Right renal pelvis (tissue), 4 donors: ENCODE measurements at regions not wholly inside any gene's neighbourhood (a gene's known extent, or its start where the extent isn't known, plus 50 kb on each side); places are given as distances from the start of the nearest gene placed in this dataset.

Experiments
- DNase-seq, 4 donors: peaks; one replicate each; pipeline ENCODE4 v3.0.0-alpha.2; 2013; ENCODE audit warnings: low read depth in 4 of 4, low spot score in 3 of 4, missing footprints in 1 of 4

DNA sequence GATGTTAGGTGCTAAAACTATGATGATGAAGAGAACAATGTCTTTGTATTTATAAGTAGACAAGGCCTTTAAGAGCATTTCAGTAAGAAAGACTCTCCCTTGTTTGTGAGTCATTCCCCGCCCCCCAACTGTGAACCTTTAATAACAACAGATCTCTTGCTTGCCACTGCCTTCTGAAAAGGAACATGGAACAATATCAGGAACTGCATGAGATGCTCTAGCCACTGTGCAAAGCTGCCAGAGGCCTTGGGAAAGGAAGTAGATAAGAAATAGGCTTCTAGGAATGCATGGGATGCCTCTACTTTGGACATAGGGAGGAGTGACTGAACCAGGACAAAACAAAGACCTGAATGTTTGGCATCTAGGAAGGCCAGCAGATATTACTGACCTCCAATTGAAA lies 296.1 kb upstream of the MPDZ start:
- no peak for DNase-seq

- DNase-seq: no peak
These were observed 290.8 kb upstream of the MPDZ start for GRCh38 chr9:13570068-13570974.

- DNase-seq: no peak
These were observed 290.1 kb upstream of the MPDZ start for GRCh38 chr9:13569602-13570067.

DNA sequence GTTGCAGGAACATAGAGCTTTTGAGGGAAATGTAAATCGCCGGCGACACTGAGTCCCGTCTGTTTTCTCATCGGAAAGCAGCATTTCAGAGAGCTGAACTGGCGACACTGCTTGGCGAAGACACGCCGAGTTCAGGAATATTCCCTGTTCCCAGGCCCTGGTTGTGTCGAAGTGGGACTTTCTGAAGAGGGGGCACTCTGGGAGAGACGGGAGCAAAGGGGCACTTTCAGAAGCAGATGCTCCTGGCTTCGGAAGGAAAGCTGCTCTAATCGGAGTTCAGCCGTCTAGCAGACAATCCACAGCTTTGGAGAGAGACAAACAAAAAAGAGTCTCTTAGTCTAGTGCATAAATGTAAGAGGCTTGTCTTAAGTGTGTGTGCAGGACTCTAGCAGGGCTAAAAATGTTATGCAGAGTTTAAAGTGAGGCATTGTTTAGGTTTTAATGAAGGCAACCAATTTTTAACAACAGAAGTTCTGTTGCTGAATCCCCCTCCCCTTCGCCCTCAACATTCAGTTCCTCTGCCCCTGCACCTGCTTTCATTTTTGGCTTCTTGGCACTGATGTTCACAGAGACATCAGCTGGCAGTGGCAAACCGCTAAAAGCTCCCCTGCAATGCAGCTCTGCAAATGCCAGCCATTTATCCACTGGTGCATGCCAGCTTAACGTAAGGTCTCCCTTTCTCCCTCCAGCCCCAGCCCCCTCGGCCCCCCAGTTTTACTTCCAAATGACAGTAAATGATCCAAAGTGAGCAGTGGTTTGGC lies 289.5 kb upstream of the MPDZ start:
- no peak for DNase-seq

GRCh38 chr9:13568405-13568804 lies 288.9 kb upstream of the MPDZ start:
- no peak for DNase-seq

GRCh38 chr9:13567833-13568232 lies 288.3 kb upstream of the MPDZ start:
- no peak for DNase-seq

- no peak for DNase-seq
These were observed 278.3 kb upstream of the MPDZ start for GRCh38 chr9:13557746-13558145.

- no peak for DNase-seq
These were observed 277.2 kb upstream of the MPDZ start for GRCh38 chr9:13556656-13557055.

DNA sequence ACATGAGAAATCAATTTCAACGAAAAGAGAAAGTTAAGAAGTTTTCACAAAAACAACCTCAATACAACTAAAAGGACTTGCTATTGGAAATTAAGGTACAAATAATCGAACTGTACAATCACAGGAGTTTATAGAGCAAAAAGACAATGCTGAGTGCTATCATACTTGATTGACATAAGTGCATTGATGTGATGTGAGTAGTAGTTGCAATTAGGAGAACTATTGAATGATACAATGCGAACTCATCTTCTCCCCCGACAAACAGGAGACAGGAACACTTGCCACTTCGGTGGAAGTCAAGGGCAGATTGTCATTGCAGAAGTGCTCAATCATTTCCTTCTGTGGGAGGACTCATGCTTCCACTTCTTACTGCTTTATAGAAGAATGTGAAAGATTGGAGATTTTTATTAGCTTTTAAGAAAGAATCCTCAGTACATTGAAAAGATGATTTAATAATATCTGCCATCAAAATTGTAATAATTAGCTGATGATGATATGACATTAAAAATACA lies 276.6 kb upstream of the MPDZ start:
- no peak for DNase-seq

GRCh38 chr9:13555516-13555915 lies 276.0 kb upstream of the MPDZ start:
- DNase-seq: no peak

DNA sequence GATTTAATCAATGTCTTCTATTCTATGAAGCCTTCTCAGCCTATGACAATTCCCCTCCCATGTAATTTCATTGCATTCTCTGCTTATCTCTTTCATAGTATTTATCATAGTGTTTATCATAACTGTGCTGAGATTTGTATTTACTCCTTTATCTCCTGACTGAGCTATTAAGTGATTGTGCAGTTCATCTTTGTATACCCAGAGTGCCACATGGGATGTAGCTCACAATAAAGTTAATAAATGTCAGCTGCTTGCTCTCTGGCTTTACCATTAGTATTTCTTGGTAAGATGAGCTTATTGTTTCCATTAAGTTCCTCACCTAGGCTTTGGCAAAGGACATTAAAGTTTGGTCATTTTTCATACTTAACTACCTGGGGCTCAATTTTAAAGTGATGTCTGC lies 275.1 kb upstream of the MPDZ start:
- DNase-seq: no peak

GRCh38 chr9:13552606-13553215 lies 273.2 kb upstream of the MPDZ start:
- DNase-seq: no peak

- no peak for DNase-seq
These were observed 271.0 kb upstream of the MPDZ start for GRCh38 chr9:13550519-13550918.

DNA sequence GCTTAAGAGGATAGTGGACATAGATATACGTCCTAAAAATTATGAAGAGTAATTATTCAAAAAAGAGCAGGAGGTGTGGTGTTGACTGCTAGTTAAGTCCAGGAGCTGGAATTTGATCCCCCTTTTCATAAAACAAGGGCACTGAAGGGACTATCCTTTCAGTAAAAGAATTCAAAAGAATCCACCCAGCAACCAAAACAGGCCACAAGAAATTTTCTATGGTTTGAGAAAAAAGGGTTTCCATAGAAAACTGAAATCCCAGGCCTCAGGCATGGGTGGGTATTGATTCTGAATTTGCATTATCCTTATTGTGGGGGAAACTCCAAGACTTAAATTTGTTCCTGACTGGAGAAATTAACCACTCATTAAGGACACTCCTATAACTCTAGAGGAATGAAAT lies 269.0 kb upstream of the MPDZ start:
- DNase-seq: no peak

- no peak for DNase-seq
These were observed 255.6 kb upstream of the MPDZ start for GRCh38 chr9:13535141-13535540.

DNA sequence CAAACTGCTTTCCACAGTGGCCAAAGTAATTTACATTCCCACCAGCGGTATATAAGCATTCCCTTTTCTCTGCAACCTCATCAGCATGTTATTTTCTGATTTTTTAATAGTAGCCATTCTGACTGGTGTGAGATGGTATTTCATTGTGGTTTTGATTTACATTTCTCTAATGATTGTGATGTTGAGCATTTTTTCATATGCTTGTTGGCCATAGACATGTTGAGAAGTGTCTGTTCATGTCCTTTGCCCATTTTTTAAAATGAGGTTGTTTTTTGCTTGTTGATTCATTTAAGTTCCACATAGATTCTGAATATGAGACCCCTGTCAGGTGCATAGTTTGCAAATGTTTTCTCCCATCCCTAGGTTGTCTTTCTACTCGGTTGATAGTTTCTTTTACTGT lies 254.5 kb upstream of the MPDZ start:
- DNase-seq: no peak

DNA sequence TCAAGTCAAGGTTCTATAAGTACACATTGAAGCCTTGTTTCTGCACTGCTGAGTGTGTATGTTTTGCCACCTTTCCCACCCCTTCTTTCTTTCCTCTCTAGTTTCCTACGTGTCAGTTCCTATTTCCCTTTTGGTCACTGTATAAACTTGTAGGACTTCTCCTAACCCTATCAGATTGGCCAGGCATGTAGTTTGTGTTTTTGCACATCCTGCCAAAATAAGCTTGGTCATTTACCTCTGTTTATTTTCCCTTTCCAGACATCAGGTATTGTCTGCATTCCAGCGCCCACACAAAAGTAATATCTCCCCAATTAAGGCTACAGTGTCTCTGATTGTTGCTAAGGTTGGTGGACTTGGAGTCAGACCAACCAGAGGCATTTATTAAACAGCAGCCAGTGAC lies 252.9 kb upstream of the MPDZ start:
- no peak for DNase-seq

GRCh38 chr9:13529321-13530104 lies 250.0 kb upstream of the MPDZ start:
- no peak for DNase-seq

DNA sequence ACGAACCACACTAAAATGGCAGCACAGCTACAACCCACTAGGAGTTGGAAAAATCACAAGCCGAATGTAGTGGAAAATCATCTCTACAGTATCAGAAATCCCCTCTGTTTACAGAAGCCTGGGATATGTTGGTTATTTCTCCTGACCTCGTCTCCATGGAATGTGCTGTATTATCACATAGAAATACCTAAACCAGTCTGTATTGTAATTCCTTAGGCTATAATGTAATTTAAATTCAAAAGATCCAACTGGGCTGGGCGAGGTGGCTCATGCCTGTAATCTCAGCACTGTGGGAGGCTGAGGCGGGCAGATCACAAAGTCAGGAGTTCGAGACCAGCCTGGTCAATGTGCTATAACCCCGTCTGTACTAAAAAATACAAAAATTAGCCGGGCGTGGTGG lies 244.8 kb upstream of the MPDZ start:
- no peak for DNase-seq

DNA sequence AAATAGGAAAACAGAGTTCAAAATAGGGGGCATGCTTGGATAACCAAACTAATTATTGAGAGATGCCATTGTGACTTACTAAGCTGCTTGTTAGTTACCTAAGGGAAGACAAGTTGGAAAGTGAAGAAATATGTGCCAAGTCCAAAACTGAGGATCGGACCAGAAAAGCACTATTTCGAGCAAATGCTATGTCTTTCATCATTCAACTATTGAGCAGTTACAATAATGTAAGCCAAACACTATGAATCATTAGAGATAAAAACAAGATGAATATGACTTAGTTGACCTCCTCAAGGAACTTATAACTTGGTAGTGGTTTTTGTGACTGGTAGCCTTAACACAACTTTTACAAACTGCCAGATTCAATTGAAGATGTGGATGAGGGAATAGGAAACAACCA lies 240.6 kb upstream of the MPDZ start:
- DNase-seq: no peak
